ENCODE measurements at regions not wholly inside any gene's neighbourhood (a gene's known extent, or its start where the extent isn't known, plus 50 kb on each side); places are given as distances from the start of the nearest gene placed in this dataset.
A peak's percentile ranks its signal among the peaks of the same experiment; 100 is the strongest.

DNA sequence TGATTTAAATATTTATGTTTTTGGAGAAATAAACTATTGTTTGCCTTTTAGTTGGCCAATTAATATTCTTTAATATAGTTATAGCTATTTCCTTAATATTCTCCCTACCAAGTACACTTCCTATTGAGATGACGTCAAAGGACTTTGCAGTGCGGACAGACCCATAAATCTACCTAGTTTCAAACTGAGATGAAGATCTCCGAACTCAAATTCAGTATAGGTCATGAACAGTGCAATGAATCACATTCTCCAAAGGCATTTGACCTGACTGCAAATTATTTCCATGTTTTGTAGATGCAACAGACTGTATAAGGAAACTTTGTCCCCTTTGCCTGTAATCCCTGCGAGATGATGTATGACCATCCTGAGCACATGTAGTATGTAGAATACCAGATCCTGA lies 342.6 kb upstream of the FIGN start:
- DNase-seq: no peak

DNA sequence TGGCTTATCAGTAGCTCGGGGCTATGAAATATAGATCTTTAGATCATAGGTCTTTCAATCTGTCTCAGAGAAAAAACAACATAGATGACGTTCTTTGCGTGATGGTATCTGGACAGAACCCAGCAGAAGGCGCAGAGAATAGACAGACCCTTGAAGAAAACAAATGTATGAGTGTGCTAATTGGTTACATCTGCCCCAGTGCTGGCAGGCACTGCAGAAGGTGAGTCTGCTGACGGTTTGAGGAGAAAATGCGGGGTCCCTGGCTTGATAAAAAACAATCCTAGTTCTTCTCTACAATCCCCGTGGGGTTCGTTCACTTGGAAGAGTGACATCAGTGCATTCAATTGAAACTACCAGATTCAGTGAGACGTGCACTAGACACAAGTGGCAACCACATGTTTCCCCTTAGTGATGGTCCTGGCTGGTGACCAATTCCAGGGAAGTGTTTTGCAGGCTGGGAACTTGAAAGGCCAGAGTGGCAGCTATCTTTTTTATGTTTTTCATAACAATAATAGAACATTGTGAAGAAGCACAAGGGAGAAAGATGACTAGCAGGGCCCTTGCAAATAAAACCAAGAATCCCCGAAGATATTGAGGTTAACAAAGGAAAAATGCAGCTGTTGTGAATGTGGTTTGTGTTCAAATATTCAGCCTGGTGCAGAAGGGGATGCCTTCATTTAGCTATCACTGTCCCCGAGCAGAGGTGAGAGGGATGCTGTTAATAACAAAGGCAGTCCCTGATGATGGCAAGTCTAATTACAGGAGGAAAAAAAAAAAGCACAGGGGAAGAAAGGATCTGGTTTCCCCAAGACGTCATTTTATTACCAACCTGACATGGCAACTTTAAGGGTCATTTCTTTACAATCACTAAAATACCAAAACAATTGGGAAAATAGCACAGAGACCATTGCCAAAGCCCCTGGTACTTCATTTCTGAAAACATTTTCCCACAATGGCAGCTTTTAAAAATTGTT lies 337.6 kb upstream of the FIGN start:
- peak; percentile 21 for DNase-seq

- peak; percentile 4 for DNase-seq
Observed at GRCh38 chr2:164069540-164069939, 333.7 kb upstream of the FIGN start.

GRCh38 chr2:164068063-164068462 lies 332.3 kb upstream of the FIGN start:
- peak; percentile 5 for DNase-seq

DNA sequence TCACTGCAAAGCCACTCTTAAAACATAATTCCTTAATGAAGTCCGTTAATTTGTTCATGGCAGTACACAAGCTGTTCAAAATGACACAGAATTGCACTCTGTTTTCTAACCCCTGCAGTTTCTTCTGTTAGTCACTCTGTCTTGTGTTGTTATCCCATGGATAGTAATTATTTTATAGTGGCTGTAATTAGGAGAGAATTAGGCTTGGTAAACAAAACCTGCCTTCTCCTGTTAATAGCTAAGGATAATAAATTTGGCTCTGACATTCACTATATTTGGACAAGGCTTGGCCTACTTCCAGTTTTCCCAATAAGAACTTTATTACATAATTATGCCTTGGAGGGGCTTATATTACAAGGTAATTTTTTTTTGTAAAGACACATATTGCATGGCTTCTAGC lies 330.3 kb upstream of the FIGN start:
- DNase-seq: peak; percentile 98

DNA sequence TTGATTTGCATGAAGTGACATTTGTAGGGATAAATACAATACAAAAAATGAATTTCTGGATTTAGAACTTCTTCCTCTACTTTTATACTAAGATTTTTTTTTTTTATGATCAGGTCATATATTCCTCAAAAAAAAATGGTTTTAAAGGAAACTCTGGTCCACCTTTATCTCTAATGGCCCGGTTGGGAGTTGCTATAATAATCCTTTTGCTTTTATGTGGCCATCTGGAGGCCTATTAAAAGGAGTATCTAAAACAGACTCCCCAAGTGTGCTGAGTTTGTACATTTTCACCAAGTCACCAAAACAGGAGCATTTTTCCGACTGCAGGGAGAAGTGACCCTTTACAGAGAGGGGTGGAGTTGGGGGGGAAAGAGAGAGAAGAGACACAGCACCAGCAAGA lies 329.2 kb upstream of the FIGN start:
- DNase-seq: no peak

DNA sequence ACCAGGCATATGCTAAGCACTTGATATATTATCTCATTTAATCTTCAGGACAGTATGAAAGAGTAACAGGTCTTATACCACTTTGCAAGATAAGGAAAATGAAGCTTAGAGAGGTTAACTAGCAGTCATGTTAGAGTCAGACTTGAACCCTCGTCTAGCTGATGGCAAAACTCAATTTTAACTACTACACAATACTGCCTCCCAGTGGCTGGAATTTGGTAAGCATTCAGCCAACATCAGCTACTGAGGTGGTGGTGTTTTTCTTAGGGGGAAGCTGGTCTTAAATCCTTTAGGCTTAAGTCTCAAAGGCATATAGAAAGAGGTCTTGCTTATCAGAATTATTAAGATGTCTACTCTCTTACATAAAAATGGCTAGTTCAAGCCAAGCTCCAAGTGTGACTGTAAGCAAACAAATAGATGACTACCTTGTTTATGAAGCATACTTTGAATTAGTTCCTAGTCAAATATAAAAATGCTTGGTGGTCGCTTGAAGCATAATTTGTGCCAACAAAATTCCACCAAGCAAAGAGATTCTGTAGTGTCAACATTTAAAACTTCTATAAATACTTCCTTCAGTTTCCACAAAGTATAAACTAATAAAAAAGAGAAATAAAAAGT lies 325.4 kb upstream of the FIGN start:
- peak; percentile 33 for DNase-seq

DNA sequence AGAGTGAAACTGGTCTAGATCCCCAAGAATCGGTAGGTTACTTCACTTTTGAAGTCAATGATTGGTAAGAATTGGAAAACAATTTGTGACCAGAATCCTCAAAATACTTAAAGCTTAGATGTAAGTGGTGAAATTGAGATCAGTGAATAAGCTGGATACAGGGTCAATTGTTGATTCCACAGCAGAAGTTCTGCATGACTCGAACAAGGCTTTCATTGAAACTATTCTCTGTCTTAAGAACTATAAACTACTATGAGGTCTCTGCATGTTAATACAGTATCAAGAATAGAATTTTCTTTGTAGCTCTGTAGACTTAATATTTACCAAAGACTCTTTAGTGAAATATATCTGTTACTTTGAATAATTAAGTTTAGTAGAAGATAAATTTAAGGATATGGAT lies 324.2 kb upstream of the FIGN start:
- no peak for DNase-seq

GRCh38 chr2:164055623-164056022 lies 319.8 kb upstream of the FIGN start:
- DNase-seq: no peak

DNA sequence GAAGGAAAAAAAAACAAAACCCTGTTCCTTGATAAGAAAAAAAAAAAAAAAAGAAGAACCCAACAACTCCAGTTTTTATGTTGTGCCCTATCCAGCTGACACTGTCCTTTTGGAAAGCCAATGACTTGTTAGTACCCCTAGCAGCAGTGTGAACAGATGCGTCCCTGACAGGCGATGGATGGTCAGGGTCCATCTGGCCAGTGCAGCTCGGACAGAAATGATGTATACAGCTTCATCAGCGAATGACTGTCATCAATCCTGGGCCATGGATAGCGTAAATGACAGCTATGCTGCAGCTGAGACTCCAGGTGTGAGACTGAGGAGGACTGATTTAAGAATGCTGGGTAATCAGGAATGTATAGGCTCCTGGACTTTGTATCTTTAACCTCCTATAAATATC lies 318.8 kb upstream of the FIGN start:
- no peak for DNase-seq

DNA sequence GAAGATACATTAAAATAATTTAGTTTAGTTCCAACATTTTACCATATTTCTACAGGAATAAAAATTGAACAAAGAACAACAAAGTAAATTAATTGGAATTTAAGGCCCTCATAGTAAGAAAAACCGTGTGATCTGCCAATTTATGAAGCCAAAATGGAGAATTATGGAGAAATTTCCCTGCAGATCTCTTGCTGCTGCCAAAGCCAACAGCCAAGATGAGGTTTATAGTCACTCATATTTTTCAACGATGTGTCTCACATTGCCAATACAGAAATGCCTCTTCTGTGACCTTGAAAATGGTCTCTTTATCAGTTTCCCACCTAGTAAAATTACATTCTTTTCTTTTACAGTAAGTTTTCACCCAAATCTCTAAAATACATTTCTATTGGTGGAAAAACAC lies 317.2 kb upstream of the FIGN start:
- no peak for DNase-seq

DNA sequence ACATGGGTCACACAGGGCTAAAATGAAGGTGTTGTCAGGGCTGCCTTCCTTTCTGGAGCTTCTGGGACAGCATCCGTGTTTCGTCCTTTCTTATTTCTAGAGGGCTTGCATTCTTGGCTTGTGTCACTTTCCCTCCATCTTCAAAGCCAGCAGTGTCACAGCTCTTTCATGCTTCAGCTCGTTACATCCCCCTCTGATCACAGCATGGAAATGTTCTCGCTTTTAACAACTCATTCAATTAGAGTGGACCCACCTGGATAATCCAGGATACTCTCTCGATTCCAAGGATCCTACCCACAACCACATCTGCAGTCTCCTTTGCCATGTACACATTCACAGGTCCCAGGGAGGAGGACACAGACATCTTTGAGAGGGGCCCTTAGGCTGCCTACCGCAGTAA lies 316.2 kb upstream of the FIGN start:
- no peak for DNase-seq

- no peak for DNase-seq
Observed at GRCh38 chr2:164048729-164049128, 312.9 kb upstream of the FIGN start.

DNA sequence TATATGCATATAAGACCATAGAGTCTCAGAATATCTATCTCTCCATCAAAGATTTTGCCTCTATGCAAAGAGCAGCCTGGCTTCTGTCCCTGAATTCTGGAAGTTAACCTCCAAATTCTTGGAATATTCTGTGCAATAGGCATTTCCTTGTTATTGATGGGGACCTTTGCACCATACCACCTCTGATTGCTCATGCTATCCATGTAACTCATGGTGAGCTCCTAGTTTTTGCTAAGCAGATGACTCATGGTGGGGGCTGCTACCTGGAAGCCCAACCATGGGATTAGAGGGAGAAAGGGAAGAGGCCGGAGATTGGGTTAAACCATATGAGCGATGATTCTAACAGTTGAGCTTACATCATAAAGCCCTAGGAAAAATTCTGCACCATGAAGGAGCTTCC lies 310.2 kb upstream of the FIGN start:
- no peak for DNase-seq

- DNase-seq: no peak
Observed at GRCh38 chr2:164044622-164045021, 308.8 kb upstream of the FIGN start.

DNA sequence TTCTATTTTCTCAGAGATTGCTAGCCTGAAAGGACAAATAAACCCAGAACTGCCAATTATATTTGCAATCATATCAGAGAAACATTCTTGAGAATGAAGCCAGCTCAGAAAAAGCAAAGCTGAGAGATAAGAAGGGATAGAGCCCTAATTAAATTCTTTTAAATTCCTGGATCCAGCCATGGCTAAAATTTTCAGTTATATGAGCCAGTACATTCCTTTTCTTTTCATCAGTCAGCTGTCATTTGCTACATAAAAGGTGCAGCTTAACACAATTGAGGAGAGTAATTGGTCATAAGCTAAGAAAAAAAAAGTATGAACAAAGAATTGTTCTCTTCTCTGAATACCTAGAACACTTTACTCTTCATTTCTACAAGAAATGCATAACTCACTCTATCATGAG lies 303.5 kb upstream of the FIGN start:
- no peak for DNase-seq

DNA sequence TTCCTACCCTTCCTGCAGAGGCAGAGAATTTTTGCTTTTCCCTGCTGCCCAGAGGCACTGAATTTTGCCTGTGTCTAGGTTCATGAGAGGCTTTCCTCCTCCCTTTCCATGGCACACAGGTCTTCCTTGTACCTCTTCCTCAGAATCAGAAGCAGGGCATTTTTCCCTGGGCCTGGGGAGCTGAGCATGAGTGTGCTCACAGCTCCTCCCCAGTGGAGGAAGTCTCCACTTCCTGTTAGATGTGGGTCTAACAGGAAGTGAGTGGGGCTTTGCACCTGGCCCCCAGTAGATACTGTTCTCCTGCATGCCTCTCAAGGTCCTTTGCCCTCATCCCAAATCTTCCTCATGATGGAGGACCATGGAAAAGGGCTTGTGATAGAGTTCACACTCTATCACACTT lies 297.2 kb upstream of the FIGN start:
- DNase-seq: no peak

GRCh38 chr2:164030623-164031022 lies 294.8 kb upstream of the FIGN start:
- no peak for DNase-seq

DNA sequence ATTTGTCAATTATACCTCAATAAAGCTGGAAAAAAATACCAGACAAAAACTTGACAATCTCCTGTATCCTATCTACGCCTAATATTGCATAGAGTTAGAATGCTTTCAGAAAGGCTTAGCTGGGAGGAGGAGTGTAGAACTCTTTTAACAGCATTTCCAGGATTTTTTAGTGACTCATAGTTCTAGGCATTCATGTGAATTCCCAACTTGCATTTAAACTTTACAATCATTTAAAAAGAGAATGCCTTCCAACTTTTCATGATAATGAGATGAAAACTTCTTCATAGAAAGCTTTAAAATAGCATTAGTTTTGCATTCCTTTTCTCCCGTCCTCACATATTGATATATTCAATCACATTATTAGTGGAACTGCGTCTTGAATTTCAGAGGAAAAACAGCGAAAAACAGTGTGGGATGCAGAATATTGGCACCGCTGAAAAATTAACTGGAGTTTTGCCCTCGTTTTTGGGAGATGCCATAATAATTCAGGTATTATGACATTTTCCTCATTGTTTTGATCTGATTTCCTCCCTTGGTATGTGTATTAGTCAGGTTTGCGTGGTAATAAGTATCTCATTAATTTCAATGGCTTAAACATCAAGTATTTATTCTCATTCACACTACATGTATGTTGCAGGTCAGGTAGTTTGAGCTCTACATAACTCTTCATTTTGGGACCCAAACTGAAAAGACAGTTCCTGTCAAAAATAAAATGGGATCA lies 293.2 kb upstream of the FIGN start:
- no peak for DNase-seq

DNA sequence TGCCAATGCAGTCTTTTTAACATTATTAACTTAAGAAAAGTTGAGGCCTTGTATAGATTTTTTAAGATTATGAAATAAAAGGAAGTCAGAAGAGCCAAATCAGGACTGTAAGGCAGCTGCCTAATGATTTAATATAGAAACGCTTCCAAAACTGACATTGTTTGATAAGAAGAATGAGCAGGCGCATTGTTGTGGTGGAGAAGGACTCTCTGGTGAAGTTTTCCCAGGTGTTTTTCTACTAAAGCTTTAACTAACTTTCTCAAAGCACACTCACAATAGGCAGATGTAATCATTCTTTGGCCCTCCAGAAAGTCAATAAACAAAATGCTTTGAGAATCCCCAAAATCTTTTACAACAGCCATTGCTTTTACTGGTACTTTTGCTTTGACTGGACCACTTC lies 288.6 kb upstream of the FIGN start:
- no peak for DNase-seq

DNA sequence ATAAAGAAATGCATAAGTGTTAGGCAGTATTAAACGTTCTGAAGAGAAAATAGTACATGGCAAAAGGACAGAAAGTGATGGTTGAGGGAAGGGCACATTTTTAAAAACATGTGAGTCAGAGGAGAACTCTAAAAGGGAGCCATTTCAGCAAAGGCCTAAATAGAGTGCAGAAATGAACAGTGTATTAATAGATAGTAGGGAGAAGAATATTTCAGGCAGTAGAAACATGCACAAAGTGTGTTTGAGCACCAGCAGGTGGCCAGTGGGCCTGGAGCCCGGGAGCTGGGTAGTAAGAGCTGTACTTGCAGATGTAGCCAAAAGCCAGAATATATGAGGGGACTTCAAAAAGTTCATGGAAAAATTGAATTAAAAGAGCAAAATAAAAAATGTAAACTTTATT lies 288.1 kb upstream of the FIGN start:
- DNase-seq: no peak

GRCh38 chr2:164015328-164016123 lies 279.7 kb upstream of the FIGN start:
- DNase-seq: no peak

GRCh38 chr2:164014791-164015190 lies 279.0 kb upstream of the FIGN start:
- no peak for DNase-seq

All from COR-L47 (cell line).